T-helper 17 cell (primary cell): ENCODE measurements at regions not wholly inside any gene's neighbourhood (a gene's known extent, or its start where the extent isn't known, plus 50 kb on each side); places are given as distances from the start of the nearest gene placed in this dataset.

Experiments
- ATAC-seq: fragments of 150-1000 bp; cut with Tn5 transposase; 2 replicates; pipeline ENCODE4 v1.10.0; 2021; ENCODE audit warnings: mild to moderate bottlenecking, moderate library complexity
- DNase-seq, 3 donors: peaks; one replicate each; pipeline versions ENCODE4 v3.0.0 to v3.0.0-alpha.2; 2020 to 2021
- H3K9me3 ChIP-seq: one replicate; pipeline ENCODE4 v1.7.0; 2013; ENCODE audit warnings: low read length, mild to moderate bottlenecking; ENCODE audit not compliant: control insufficient read depth, poor library complexity, severe bottlenecking
- H3K27ac Mint-ChIP-seq: one replicate; pipeline ENCODE4 v1.8.0; 2022; ENCODE audit warnings: mild to moderate bottlenecking, moderate library complexity, mixed read lengths
- H3K27me3 Mint-ChIP-seq: one replicate; pipeline ENCODE4 v1.8.0; 2022; ENCODE audit warnings: mixed read lengths
- H3K36me3 Mint-ChIP-seq: one replicate; pipeline ENCODE4 v1.8.0; 2022; ENCODE audit warnings: low read depth, mixed read lengths
- H3K4me1 Mint-ChIP-seq: one replicate; pipeline ENCODE4 v1.8.0; 2022; ENCODE audit warnings: mild to moderate bottlenecking, mixed read lengths
- H3K4me3 Mint-ChIP-seq: one replicate; pipeline ENCODE4 v1.8.0; 2022; ENCODE audit warnings: mild to moderate bottlenecking, moderate library complexity, mixed read lengths

DNA sequence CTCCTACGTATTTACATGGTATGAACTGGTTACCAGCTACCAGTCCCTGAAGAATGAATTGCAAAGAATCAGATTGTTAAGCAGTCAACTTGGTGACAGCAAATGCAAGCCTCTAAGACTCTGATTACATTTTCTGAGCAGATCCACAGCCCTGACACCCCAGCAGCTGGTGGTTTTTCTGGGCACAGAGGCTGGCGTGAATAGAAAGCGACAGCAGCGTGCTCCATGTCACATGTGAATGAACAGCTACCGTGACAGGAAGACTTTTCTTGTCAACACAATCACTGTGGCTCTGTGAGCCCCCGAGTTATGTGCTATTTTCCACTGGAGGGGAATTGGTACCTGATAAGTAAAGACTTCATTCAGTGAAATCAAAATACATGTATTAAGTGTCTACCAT, 93.2 kb upstream of the CBLN2 start:
- no peaks in the 10 kb centered on the region for H3K27me3 Mint-ChIP-seq

DNA sequence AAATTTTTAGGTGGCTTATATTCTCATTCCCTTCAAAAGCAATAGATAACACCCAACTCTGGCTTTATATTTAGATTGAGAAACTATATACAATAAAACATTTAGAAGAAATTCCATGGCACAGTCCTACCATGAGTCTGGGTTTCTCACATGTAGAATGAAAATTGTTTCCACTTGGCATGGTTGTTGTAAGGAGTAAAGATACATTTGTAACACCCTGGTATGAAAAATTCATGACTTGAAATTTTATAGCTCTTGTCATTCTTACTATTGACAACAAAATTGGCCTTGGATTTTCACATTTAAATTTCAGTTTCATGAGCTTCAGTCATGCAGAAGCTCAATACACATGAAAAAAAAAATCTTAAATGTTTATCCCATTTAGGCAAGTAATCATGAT, 92.5 kb upstream of the CBLN2 start:
- no peak for DNase-seq
- Mint-ChIP-seq H3K4me3 (no peak overlapping the region), H3K36me3 (no peaks in the 10 kb centered on the region), H3K4me1 (no peaks in the 10 kb centered on the region), H3K27me3 (no peaks in the 10 kb centered on the region), H3K27ac (no peak overlapping the region)
- H3K9me3 ChIP-seq, result no peaks in the 10 kb centered on the region
- ATAC-seq, result no peak

More for the DNA sequence above, 93.2 kb upstream of the CBLN2 start:
- H3K4me1 Mint-ChIP-seq, result no peaks in the 10 kb centered on the region
- ATAC-seq, result no peak
- H3K4me3 Mint-ChIP-seq, result no peak overlapping the region
- no peak for DNase-seq
- H3K9me3 ChIP-seq, result no peaks in the 10 kb centered on the region
- no peak overlapping the region for H3K27ac Mint-ChIP-seq
- no peaks in the 10 kb centered on the region for H3K36me3 Mint-ChIP-seq

DNA sequence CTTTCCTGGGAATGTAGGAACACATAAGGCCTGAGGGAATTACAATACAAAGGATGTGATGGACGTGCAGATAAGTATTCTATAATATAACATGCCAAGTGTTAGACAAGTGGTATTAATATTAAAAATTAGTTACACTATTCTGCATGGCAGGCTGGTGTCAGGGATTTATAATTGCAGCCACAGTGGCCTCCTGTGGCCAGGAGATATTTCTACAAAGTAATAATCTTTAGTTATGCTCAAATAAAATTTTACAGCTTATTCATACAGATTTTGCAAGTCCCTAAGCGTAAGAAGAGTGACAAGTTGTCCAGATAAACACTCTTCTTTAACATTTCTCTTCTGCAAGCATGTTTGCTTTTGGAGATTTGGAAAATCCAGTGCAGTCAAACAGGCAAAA, 90.4 kb upstream of the CBLN2 start:
- Mint-ChIP-seq H3K27ac (no peak overlapping the region), H3K36me3 (no peaks in the 10 kb centered on the region), H3K4me3 (no peak overlapping the region), H3K4me1 (no peaks in the 10 kb centered on the region), H3K27me3 (no peaks in the 10 kb centered on the region)
- H3K9me3 ChIP-seq, result no peaks in the 10 kb centered on the region
- DNase-seq (no peak), ATAC-seq (no peak)

DNA sequence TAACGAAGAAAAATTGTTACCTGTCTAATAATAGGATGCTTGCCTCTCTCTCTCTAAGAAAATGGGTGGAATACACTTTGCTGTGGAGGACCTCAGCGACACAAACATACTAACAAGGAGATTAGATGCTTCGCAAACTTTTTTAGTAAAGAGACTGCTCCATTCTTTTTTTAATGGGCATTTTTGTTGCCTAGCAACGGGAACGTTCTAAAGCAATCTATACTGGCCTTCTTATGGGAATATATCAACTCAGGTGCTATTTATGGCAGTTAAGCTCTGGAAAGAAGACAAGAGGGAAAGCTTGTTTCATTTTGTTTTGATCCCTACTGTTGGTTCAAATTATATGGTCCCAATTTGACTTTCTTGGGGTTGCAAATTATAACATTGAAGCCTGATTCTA, 86.8 kb upstream of the CBLN2 start:
- ATAC-seq (no peak), DNase-seq (no peak)
- H3K27me3 Mint-ChIP-seq, result no peaks in the 10 kb centered on the region
- no peak overlapping the region for H3K4me3 Mint-ChIP-seq
- H3K4me1 Mint-ChIP-seq, result no peaks in the 10 kb centered on the region
- H3K36me3 Mint-ChIP-seq, result no peaks in the 10 kb centered on the region
- no peak overlapping the region for H3K27ac Mint-ChIP-seq
- no peaks in the 10 kb centered on the region for H3K9me3 ChIP-seq

DNA sequence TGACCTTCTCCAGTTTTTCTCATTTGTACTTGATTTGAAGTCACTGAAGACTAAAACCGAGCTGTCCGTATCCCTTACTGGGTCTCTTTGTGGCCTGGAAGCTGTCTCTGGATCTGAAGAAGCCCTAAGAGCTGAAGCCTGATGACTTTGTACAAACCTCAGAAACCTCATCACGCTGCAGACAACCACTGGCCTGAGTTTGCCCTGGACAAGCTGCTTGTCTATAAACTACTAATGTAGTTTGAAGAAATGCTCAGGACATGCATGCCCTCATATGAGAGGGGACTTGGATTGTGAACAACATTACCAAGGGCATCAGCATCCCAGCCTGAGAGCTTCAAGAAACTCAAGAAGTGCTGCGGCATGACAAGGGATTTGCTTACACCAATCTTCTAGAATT, 79.3 kb upstream of the CBLN2 start:
- no peaks in the 10 kb centered on the region for H3K27me3 Mint-ChIP-seq
- H3K4me3 Mint-ChIP-seq, result no peak overlapping the region
- no peaks in the 10 kb centered on the region for H3K4me1 Mint-ChIP-seq
- ATAC-seq (no peak), DNase-seq (no peak)
- H3K9me3 ChIP-seq, result no peaks in the 10 kb centered on the region
- no peaks in the 10 kb centered on the region for H3K36me3 Mint-ChIP-seq
- no peak overlapping the region for H3K27ac Mint-ChIP-seq

DNA sequence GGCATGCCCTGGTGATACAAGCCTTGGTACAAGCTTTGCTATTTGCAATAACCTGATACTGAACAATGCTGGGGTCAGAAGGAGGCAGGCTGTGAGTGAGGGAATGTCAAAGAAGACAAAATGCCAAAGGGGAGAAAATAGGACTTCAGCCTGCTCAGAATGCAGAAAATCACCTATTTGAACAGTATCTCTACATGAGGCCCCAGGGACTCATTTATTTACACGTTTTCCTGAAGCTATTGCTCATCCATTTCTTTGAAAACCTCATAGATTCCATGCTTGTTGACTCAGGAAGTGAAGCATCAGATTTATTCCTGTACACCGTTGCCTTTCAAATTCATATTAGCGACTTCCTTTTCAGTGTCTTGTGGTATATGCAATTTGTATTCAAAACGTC, 69.4 kb upstream of the CBLN2 start:
- H3K4me3 Mint-ChIP-seq, result no peak overlapping the region
- no peak overlapping the region for H3K27ac Mint-ChIP-seq
- no peaks in the 10 kb centered on the region for H3K36me3 Mint-ChIP-seq
- H3K9me3 ChIP-seq, result no peaks in the 10 kb centered on the region
- no peaks in the 10 kb centered on the region for H3K27me3 Mint-ChIP-seq
- ATAC-seq (no peak), DNase-seq (no peak)
- no peaks in the 10 kb centered on the region for H3K4me1 Mint-ChIP-seq

DNA sequence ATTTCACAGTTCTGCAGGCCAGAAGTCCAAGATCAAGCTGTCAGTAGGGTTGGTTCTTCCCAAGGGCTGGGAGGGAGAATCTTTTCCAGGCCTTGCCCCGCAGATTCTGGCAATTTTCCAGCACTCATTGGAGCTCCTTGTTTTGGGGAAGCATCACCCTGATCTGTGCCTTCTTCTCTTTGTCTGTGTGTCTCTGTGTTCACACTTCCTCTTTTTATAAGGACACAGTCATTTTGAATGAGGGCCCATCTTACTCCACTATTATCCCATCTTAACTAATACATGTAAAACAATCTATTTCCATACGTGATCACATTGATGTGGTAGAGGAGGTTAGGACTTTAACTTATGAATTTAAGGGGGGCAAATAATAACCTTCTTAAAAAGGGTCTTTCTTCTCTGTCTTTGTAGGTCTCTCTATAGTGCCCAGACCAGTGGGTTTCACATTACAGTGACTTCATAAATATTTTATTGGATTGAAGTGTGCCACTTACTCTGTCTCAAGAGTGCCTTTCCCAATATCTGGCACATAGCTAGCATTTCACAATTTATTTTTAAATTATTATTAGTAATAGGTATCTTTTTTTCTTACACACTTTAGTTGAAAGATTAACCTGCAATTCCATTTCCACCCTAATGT, 68.9 kb upstream of the CBLN2 start:
- no peak overlapping the region for H3K4me3 Mint-ChIP-seq
- no peaks in the 10 kb centered on the region for H3K4me1 Mint-ChIP-seq
- H3K9me3 ChIP-seq, result no peaks in the 10 kb centered on the region
- H3K27ac Mint-ChIP-seq, result no peak overlapping the region
- DNase-seq (no peak), ATAC-seq (no peak)
- H3K27me3 Mint-ChIP-seq, result no peaks in the 10 kb centered on the region
- no peaks in the 10 kb centered on the region for H3K36me3 Mint-ChIP-seq

DNA sequence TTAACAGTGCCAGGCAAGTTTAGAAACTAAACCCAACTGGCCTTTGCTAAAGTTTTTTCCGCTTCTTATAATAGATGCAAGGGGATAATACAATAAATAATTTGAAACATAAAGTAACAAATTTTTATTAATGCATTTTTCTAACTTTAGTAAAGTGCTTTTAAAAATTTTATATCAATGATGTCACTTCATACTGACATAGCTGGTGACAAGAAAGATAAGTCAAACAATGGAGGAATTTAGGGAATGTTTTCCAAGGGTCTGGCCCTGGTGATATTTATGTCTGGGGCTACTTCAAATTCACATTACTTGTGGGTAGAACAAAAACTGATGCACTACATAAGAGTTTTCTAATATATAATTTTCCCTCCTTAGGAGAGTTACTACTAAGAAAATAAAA, 61.2 kb upstream of the CBLN2 start:
- no peak overlapping the region for H3K4me3 Mint-ChIP-seq
- no peak for ATAC-seq

DNA sequence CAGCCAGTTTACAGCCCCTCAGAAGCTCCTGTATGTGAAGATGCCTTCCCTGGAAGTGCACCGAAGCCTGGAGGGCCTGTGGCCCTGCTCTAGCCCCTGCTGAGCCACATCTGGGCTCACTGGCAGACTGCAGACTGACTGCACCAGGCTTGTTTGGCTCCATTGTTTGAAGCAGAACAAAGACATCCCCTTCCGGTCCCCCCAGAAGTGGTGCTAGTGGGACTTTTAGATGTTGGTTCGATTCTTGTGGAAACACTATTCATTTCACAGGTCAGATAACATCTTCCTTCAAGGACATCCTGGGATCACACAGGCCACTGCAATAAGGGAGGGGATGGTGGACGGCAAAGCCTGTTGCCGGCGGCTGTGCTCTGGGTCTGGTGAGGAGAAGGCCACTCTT, 57.8 kb upstream of the CBLN2 start:
- no peaks in the 10 kb centered on the region for H3K9me3 ChIP-seq
- no peaks in the 10 kb centered on the region for H3K27me3 Mint-ChIP-seq
- no peaks in the 10 kb centered on the region for H3K4me1 Mint-ChIP-seq
- H3K36me3 Mint-ChIP-seq, result no peaks in the 10 kb centered on the region
- ATAC-seq, result no peak
- no peak overlapping the region for H3K27ac Mint-ChIP-seq
- DNase-seq, result no peak
- H3K4me3 Mint-ChIP-seq, result no peak overlapping the region

More for the DNA sequence above, 61.2 kb upstream of the CBLN2 start:
- Mint-ChIP-seq H3K4me1 (no peaks in the 10 kb centered on the region), H3K36me3 (no peaks in the 10 kb centered on the region), H3K27me3 (no peaks in the 10 kb centered on the region), H3K27ac (no peak overlapping the region)
- DNase-seq, result no peak
- H3K9me3 ChIP-seq, result no peaks in the 10 kb centered on the region

DNA sequence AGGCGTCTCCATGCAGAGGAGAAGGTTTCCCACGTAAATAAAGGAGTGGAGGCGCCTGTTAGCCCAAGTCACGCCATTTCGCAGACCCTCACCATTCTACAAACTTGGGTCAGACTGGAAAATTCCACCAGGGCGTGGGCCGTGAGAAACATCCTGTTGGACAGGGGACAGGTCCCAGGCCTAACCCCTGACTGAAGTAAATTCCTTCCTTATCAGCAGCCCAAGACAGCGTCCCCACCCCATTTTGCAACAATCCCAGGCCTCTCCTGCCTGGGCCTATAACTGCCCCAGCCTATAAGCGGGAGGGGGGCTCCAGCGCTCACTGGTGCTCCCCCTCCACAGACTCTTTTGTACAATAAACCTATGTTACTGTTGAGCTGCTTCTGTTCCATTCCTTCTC, 57.3 kb upstream of the CBLN2 start:
- Mint-ChIP-seq H3K4me3 (no peak overlapping the region), H3K36me3 (no peaks in the 10 kb centered on the region), H3K4me1 (no peaks in the 10 kb centered on the region), H3K27ac (no peak overlapping the region), H3K27me3 (no peaks in the 10 kb centered on the region)
- no peak for ATAC-seq
- no peak for DNase-seq
- no peaks in the 10 kb centered on the region for H3K9me3 ChIP-seq
